Trophoblast cell (in vitro differentiated cells and primary cell): ENCODE measurements at regions not wholly inside any gene's neighbourhood (a gene's known extent, or its start where the extent isn't known, plus 50 kb on each side); places are given as distances from the start of the nearest gene placed in this dataset.

ENCODE experiments used
- DNase-seq, 2 donors: peaks; one replicate each; pipeline ENCODE4 v3.0.0-alpha.2; 2016
- H2AFZ ChIP-seq: 2 replicates; pipeline ENCODE4 v1.6.1; 2013; ENCODE audit warnings: low read length, moderate library complexity, mild to moderate bottlenecking; ENCODE audit not compliant: insufficient read depth, poor library complexity
- H2AK5ac ChIP-seq: 2 replicates; pipeline ENCODE4 v1.6.1; 2013; ENCODE audit warnings: mild to moderate bottlenecking, low read length
- H2BK120ac ChIP-seq: 2 replicates; pipeline ENCODE4 v1.6.1; 2013; ENCODE audit warnings: low read length, mild to moderate bottlenecking, moderate library complexity; ENCODE audit not compliant: insufficient read depth, poor library complexity
- H2BK12ac ChIP-seq: 2 replicates; pipeline ENCODE4 v1.6.1; 2013; ENCODE audit warnings: mild to moderate bottlenecking, low read length, moderate library complexity
- H2BK5ac ChIP-seq: 2 replicates; pipeline ENCODE4 v1.6.1; 2013; ENCODE audit warnings: low read length, low read depth, moderate library complexity, mild to moderate bottlenecking; ENCODE audit not compliant: poor library complexity
- H3K14ac ChIP-seq: 2 replicates; pipeline ENCODE4 v1.6.1; 2013; ENCODE audit warnings: mild to moderate bottlenecking, low read length
- H3K18ac ChIP-seq: 2 replicates; pipeline ENCODE4 v1.6.1; 2013; ENCODE audit warnings: mild to moderate bottlenecking, low read length
- H3K23ac ChIP-seq: 2 replicates; pipeline ENCODE4 v1.6.1; 2013; ENCODE audit warnings: low read length
- H3K27ac ChIP-seq: 2 replicates; pipeline ENCODE4 v1.5.1; 2013; ENCODE audit warnings: low read depth, mild to moderate bottlenecking, inconsistent platforms, low read length, moderate library complexity
- H3K27me3 ChIP-seq: 2 replicates; pipeline ENCODE4 v1.6.1; 2013; ENCODE audit warnings: inconsistent platforms, mild to moderate bottlenecking, low read length, moderate library complexity; ENCODE audit not compliant: insufficient read depth
- H3K36me3 ChIP-seq, 2 experiments: 1 replicate in 1 of 2; 2 replicates in 1 of 2; pipeline ENCODE4 v1.6.1; 2013; ENCODE audit warnings: low read length in 2 of 2, mild to moderate bottlenecking in 2 of 2, moderate library complexity in 1 of 2; ENCODE audit not compliant: insufficient read depth in 2 of 2, control insufficient read depth in 1 of 2
- H3K4ac ChIP-seq: 2 replicates; pipeline ENCODE4 v1.6.1; 2013; ENCODE audit warnings: low read depth, mild to moderate bottlenecking, low read length, moderate library complexity
- H3K4me1 ChIP-seq, 2 experiments: 1 replicate in 1 of 2; 2 replicates in 1 of 2; pipeline ENCODE4 v1.6.1; 2013; ENCODE audit warnings: low read length in 2 of 2, mild to moderate bottlenecking in 2 of 2, moderate library complexity in 1 of 2; ENCODE audit not compliant: insufficient read depth in 2 of 2, control insufficient read depth in 1 of 2
- H3K4me2 ChIP-seq: 2 replicates; pipeline ENCODE4 v1.6.1; 2013; ENCODE audit warnings: inconsistent platforms, mild to moderate bottlenecking, low read length, moderate library complexity
- H3K4me3 ChIP-seq: 2 replicates; pipeline ENCODE4 v1.5.1; 2013; ENCODE audit warnings: mild to moderate bottlenecking, low read depth, low read length, inconsistent platforms
- H3K79me1 ChIP-seq: one replicate; pipeline ENCODE4 v1.6.1; 2013; ENCODE audit warnings: low read length
- H3K79me2 ChIP-seq: 2 replicates; pipeline ENCODE4 v1.6.1; 2013; ENCODE audit warnings: low read length, mild to moderate bottlenecking; ENCODE audit not compliant: control insufficient read depth, insufficient read depth, poor library complexity
- H3K9ac ChIP-seq: 2 replicates; pipeline ENCODE4 v1.6.1; 2013; ENCODE audit warnings: mild to moderate bottlenecking, low read length
- H3K9me3 ChIP-seq: 2 replicates; pipeline ENCODE4 v1.6.1; 2013; ENCODE audit warnings: low read depth, mild to moderate bottlenecking, control low read depth, inconsistent platforms, low read length; ENCODE audit not compliant: insufficient read depth
- H4K12ac ChIP-seq: 2 replicates; pipeline ENCODE4 v1.6.1; 2013; ENCODE audit warnings: low read depth, mild to moderate bottlenecking, low read length, moderate library complexity
- H4K8ac ChIP-seq: 2 replicates; pipeline ENCODE4 v1.6.1; 2013; ENCODE audit warnings: low read depth, mild to moderate bottlenecking, low read length, moderate library complexity
- H4K91ac ChIP-seq: one replicate; pipeline ENCODE4 v1.6.1; 2013; ENCODE audit warnings: low read depth, mild to moderate bottlenecking, low read length, moderate library complexity
- WGBS: extraction: QIAGEN DNeasy Blood & Tissue Kit; methylation state at CpG from one replicate; pipeline ENCODE4 v1.1.7; 2013; ENCODE audit warnings: missing lambda C conversion rate; ENCODE audit not compliant: insufficient read length, insufficient coverage; ENCODE audit errors: extremely low coverage; 5-methylcytosine and 5-hydroxymethylcytosine counted together

DNA sequence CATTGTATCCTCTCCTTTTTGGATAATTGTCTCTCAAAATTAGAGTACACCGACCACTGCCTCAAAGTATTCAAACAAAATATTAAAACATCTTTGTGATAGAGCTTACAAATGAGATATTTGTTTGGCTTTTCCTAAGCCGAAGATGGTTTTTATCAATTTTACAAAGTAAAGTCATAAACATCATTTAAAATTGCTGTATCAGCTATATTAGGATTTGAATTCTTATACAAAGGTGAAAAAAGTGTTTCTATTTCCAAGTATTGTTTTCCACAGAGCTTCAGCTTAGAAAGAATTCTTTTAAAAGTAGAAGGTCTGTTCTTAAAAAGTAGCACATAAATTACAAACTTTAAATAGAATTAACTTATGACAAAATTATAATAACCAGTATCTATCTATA, 116.6 kb upstream of the IFNE start:
- no peak overlapping the region for H3K23ac ChIP-seq
- H3K79me2 ChIP-seq: no peaks in the 10 kb centered on the region
- no peak overlapping the region for H3K27ac ChIP-seq
- no peak overlapping the region for H4K8ac ChIP-seq
- H3K14ac ChIP-seq: no peak overlapping the region
- H3K27me3 ChIP-seq: no peaks in the 10 kb centered on the region
- H3K79me1 ChIP-seq: no peaks in the 10 kb centered on the region
- no peak overlapping the region for H4K12ac ChIP-seq
- H3K9ac ChIP-seq: no peak overlapping the region
- no CpG with 5 or more reads among the region's 2 CpGs for WGBS
- H2BK5ac ChIP-seq: no peak overlapping the region
- H4K91ac ChIP-seq: no peak overlapping the region
- H3K4me3 ChIP-seq: no peak overlapping the region
- no peak overlapping the region for H3K4ac ChIP-seq
- H2AFZ ChIP-seq: no peak overlapping the region
- H3K4me1 ChIP-seq: peaks cover 0 to 1% of the 10 kb centered on the region in 2 experiments
- no peak overlapping the region for H2BK120ac ChIP-seq
- no peak overlapping the region for H2AK5ac ChIP-seq
- no peaks in the 10 kb centered on the region for H3K9me3 ChIP-seq
- no peak overlapping the region for H3K4me2 ChIP-seq
- no peak overlapping the region for H3K18ac ChIP-seq
- no peak overlapping the region for H2BK12ac ChIP-seq
- DNase-seq: no peak
- no peaks in the 10 kb centered on the region for H3K36me3 ChIP-seq

DNA sequence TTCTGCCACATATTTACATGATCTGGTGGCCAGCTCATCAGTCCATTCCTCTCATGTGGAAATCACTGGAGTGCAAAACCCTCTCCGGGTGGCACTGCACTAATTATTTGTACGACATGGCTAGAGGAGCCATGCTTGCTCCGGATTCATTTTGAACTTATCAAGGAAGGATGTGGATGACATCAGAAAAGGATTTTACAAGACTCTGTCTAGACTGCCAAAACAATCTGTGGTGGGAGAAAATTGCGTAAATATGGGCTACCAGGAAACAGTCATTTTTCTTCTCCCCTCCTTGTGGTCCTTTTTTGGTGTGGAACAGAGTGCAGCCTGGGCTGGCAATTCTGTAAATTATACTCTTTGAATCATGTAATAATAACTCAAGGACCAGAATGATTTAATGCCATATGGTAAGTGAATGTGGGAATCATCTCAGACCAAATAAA, 123.4 kb upstream of the IFNE start:
- whole genome bisulfite sequencing: no CpG with 5 or more reads among the region's 4 CpGs
- H2AFZ ChIP-seq: no peak overlapping the region

DNA sequence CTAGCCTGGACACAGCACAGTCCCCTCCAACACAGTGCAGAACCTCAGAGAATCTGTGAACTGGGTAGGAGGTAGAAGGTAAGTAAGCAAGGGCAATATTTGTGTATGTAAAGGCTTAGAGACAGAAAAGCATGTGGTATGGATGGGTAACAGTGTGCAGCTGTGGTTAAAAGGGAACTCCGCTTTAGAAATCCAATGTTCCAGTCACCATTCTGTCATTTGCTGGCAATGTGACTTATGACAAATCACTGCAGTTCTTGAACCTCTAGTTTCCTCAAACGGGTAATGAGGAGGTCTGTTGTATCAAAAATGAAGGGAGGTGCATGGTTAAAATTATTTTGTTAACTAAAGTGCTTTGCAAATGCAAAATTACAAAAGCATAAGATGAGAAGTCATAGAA, 125.5 kb upstream of the IFNE start:
- Histone ChIP-seq H4K8ac (no peak overlapping the region), H3K27ac (no peak overlapping the region)

More for the DNA sequence above, 123.4 kb upstream of the IFNE start:
- Histone ChIP-seq H3K9me3 (no peaks in the 10 kb centered on the region), H4K8ac (no peak overlapping the region), H3K23ac (no peak overlapping the region), H3K9ac (no peak overlapping the region), H3K27ac (no peak overlapping the region), H3K79me2 (no peaks in the 10 kb centered on the region), H2BK12ac (no peak overlapping the region), H3K27me3 (no peaks in the 10 kb centered on the region), H3K4me1 (no peaks in the 10 kb centered on the region), H3K79me1 (no peaks in the 10 kb centered on the region), H3K4me2 (no peak overlapping the region), H4K91ac (no peak overlapping the region), H3K4me3 (no peak overlapping the region), H4K12ac (no peak overlapping the region), H3K18ac (no peak overlapping the region), H3K36me3 (no peaks in the 10 kb centered on the region), H2AK5ac (no peak overlapping the region), H2BK120ac (no peak overlapping the region), H3K14ac (no peak overlapping the region), H2BK5ac (no peak overlapping the region), H3K4ac (no peak overlapping the region)
- no peak for DNase-seq

DNA sequence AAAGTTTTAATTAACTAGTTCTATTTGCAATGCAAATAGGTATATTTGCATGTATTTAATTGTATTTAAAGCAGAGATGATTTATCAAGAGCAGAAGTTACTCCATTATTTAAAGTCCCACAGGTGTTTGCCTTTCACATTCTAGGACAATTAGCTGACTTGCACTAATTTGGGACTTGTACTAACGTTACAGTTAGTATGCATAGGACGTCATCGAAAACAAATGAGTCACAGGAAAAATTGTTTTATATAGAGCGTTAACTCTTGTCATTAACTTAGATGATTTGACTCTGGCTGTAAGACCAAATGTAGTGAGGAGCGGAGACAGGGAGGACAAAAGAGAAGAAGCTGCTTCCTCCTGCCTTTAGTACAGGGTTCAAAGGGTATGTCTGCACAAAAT, 126.1 kb upstream of the IFNE start:
- H2AFZ ChIP-seq: no peak overlapping the region
- no peak overlapping the region for H3K4me3 ChIP-seq
- no peaks in the 10 kb centered on the region for H3K79me2 ChIP-seq
- no peaks in the 10 kb centered on the region for H3K79me1 ChIP-seq
- H2BK12ac ChIP-seq: no peak overlapping the region
- H4K91ac ChIP-seq: no peak overlapping the region
- H3K14ac ChIP-seq: no peak overlapping the region
- H3K9ac ChIP-seq: no peak overlapping the region
- H4K12ac ChIP-seq: no peak overlapping the region
- no peaks in the 10 kb centered on the region for H3K27me3 ChIP-seq
- no peak overlapping the region for H3K4me2 ChIP-seq
- H3K36me3 ChIP-seq: no peaks in the 10 kb centered on the region
- no peak overlapping the region for H3K27ac ChIP-seq
- no peak overlapping the region for H2BK5ac ChIP-seq
- no peak overlapping the region for H4K8ac ChIP-seq
- no peak overlapping the region for H2AK5ac ChIP-seq
- no peak overlapping the region for H2BK120ac ChIP-seq
- no CpG with 5 or more reads among the region's 5 CpGs for WGBS
- H3K4ac ChIP-seq: no peak overlapping the region
- H3K23ac ChIP-seq: no peak overlapping the region
- no peaks in the 10 kb centered on the region for H3K4me1 ChIP-seq
- H3K9me3 ChIP-seq: no peaks in the 10 kb centered on the region
- no peak for DNase-seq
- H3K18ac ChIP-seq: no peak overlapping the region

More for the DNA sequence above, 125.5 kb upstream of the IFNE start:
- no peaks in the 10 kb centered on the region for H3K79me1 ChIP-seq
- no peak overlapping the region for H3K14ac ChIP-seq
- no peak overlapping the region for H3K18ac ChIP-seq
- no peak overlapping the region for H2BK120ac ChIP-seq
- no peak for DNase-seq
- H3K27me3 ChIP-seq: no peaks in the 10 kb centered on the region
- no peaks in the 10 kb centered on the region for H3K9me3 ChIP-seq
- no peak overlapping the region for H2AFZ ChIP-seq
- no peak overlapping the region for H2BK12ac ChIP-seq
- no peak overlapping the region for H4K12ac ChIP-seq
- H3K36me3 ChIP-seq: no peaks in the 10 kb centered on the region
- H2BK5ac ChIP-seq: no peak overlapping the region
- no peak overlapping the region for H2AK5ac ChIP-seq
- H3K4me3 ChIP-seq: no peak overlapping the region
- H3K9ac ChIP-seq: no peak overlapping the region
- H3K79me2 ChIP-seq: no peaks in the 10 kb centered on the region
- no peak overlapping the region for H3K4me2 ChIP-seq
- WGBS: no CpG with 5 or more reads among the region's 2 CpGs
- peak overlapping the region; percentile 2 for H3K23ac ChIP-seq
- no peak overlapping the region for H4K91ac ChIP-seq
- H3K4me1 ChIP-seq: no peaks in the 10 kb centered on the region
- H3K4ac ChIP-seq: no peak overlapping the region
